ENCODE measurements at regions not wholly inside any gene's neighbourhood (a gene's known extent, or its start where the extent isn't known, plus 50 kb on each side); places are given as distances from the start of the nearest gene placed in this dataset.

- TF ChIP-seq EP300 (IDR thresholded peaks at IDR 0.05) (no peak), CTCF (IDR thresholded peaks at IDR 0.05) (no peak), POLR2AphosphoS5 (IDR thresholded peaks at IDR 0.05) (no peak)
Measured at GRCh38 chr7:54699715-54700114, 59.3 kb downstream of the SEC61G start.

All from upper lobe of left lung (tissue), 4 donors.